ENCODE measurements at regions not wholly inside any gene's neighbourhood (a gene's known extent, or its start where the extent isn't known, plus 50 kb on each side); places are given as distances from the start of the nearest gene placed in this dataset.
A peak's percentile ranks its signal among the peaks of the same experiment; 100 is the strongest.

DNA sequence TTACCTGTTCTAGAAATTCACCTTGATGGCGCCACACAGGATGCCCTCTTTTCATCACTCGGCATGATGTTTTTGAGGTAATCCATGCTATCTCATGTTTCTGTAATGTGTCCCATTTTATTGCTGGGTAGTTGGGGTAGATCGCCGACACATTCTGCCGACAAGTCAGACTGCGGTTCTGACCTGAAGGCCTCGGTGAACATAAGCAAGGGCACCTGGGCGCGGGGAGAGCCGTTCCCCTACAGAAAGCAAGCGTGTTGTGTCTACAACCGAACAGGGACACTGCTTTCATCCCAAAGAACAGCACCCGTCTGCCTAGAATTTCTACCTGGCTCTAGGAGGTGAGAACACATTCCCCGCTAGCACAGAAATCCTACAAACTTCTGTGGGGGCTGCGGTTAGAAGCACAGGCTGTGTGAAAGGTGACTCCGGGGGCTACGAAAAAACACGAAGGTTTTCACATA is 149.2 kb downstream of the PPIAL4G start:
- ChIA-PET CTCF (no interaction called here), POLR2A (ENCODE audit: unreplicated experiment) (no interaction called here)
- intact Hi-C loops (cut with micrococcal nuclease) (no loop called here), dilution Hi-C loops (cut with HindIII; ENCODE audit: low sequenced_read_pairs, unreplicated experiment) (no loop called here), in situ Hi-C loops (cut with MboI; ENCODE audit: low sequenced_read_pairs) (no loop called here)
- H4K5ac ChIP-seq (ENCODE audit: low read depth, low read length) = no peak overlapping the region
- no peak overlapping the region for H3K18ac ChIP-seq (ENCODE audit: low read depth, low read length)
- H3K56ac ChIP-seq (ENCODE audit: extremely low read depth, insufficient read depth, low read length) = no peak overlapping the region
- no peaks in the 10 kb centered on the region for H4K20me1 ChIP-seq (ENCODE audit: insufficient read depth, low read length)
- H3K9ac ChIP-seq (ENCODE audit: low read depth, low read length) = peak overlapping the region; percentile 44; the same call in 1 of the 2 replicates
- H3K4ac ChIP-seq (ENCODE audit: low read depth, low read length) = no peak overlapping the region
- no peak overlapping the region for H2AK9ac ChIP-seq (replicated peaks; ENCODE audit: low read depth, low read length, poor library complexity)
- H2AFZ ChIP-seq (replicated peaks; ENCODE audit: low read length, poor library complexity) = peak overlapping the region; percentile 97
- DNase-seq = no peak
- H4K91ac ChIP-seq (ENCODE audit: insufficient read depth, low read depth, low read length) = no peak overlapping the region
- H3K36me3 ChIP-seq (ENCODE audit: control insufficient read depth, insufficient read depth, low read length) = no peaks in the 10 kb centered on the region
- BruUV-seq (replicated peaks) = no TSS peak
- no peak overlapping the region for H3K27ac ChIP-seq (ENCODE audit: insufficient read depth, low read length)
- no peak overlapping the region for H3K14ac ChIP-seq (replicated peaks; ENCODE audit: low read depth, low read length)
- TF ChIP-seq ELK1 (IDR thresholded peaks at IDR 0.05; ENCODE audit: borderline replicate concordance, low read depth, low read length) = no peak
- TF ChIP-seq, protein P1, sequence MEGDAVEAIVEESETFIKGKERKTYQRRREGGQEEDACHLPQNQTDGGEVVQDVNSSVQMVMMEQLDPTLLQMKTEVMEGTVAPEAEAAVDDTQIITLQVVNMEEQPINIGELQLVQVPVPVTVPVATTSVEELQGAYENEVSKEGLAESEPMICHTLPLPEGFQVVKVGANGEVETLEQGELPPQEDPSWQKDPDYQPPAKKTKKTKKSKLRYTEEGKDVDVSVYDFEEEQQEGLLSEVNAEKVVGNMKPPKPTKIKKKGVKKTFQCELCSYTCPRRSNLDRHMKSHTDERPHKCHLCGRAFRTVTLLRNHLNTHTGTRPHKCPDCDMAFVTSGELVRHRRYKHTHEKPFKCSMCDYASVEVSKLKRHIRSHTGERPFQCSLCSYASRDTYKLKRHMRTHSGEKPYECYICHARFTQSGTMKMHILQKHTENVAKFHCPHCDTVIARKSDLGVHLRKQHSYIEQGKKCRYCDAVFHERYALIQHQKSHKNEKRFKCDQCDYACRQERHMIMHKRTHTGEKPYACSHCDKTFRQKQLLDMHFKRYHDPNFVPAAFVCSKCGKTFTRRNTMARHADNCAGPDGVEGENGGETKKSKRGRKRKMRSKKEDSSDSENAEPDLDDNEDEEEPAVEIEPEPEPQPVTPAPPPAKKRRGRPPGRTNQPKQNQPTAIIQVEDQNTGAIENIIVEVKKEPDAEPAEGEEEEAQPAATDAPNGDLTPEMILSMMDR (conservative IDR thresholded peaks at IDR 0.05; ENCODE audit: low read depth, low read length) = no peak
- no peak for TF ChIP-seq POLR2A (IDR thresholded peaks at IDR 0.05; ENCODE audit: low read depth, low read length)
- TF ChIP-seq BHLHE40 (IDR thresholded peaks at IDR 0.05; ENCODE audit: low read depth, low read length) = no peak
- TF ChIP-seq MAFK (IDR thresholded peaks at IDR 0.05; ENCODE audit: low read depth, low read length) = no peak
- TF ChIP-seq NFE2L2 (IDR thresholded peaks at IDR 0.05; ENCODE audit: low read depth, low read length) = no peak
- no peak for TF ChIP-seq MXI1 (IDR thresholded peaks at IDR 0.05; ENCODE audit: borderline replicate concordance, low read depth, low read length)
- no peak for TF ChIP-seq MAZ (IDR thresholded peaks at IDR 0.05; ENCODE audit: borderline replicate concordance, low read depth, low read length)
- no peak for TF ChIP-seq RCOR1 (IDR thresholded peaks at IDR 0.05; ENCODE audit: insufficient replicate concordance, low read length)
- TF ChIP-seq CHD1 (IDR thresholded peaks at IDR 0.05; ENCODE audit: low read depth, low read length) = no peak
- TF ChIP-seq CEBPB (IDR thresholded peaks at IDR 0.05; ENCODE audit: low read depth, low read length) = no peak
- TF ChIP-seq SMC3 (IDR thresholded peaks at IDR 0.05; ENCODE audit: low read depth, low read length) = no peak
- TF ChIP-seq, protein P2, sequence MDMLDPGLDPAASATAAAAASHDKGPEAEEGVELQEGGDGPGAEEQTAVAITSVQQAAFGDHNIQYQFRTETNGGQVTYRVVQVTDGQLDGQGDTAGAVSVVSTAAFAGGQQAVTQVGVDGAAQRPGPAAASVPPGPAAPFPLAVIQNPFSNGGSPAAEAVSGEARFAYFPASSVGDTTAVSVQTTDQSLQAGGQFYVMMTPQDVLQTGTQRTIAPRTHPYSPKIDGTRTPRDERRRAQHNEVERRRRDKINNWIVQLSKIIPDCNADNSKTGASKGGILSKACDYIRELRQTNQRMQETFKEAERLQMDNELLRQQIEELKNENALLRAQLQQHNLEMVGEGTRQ (IDR thresholded peaks at IDR 0.05; ENCODE audit: low read depth, low read length) = no peak
- TF ChIP-seq RFX5 (IDR thresholded peaks at IDR 0.05; ENCODE audit: low read depth, low read length) = no peak
- TF ChIP-seq FOS (IDR thresholded peaks at IDR 0.05; ENCODE audit: low read depth, low read length) = no peak
- no peak for TF ChIP-seq RAD21 (IDR thresholded peaks at IDR 0.05; ENCODE audit: low read length)
- no peak overlapping the region for H2BK120ac ChIP-seq (ENCODE audit: low read depth, low read length)
- H3K4me2 ChIP-seq (ENCODE audit: low read depth, low read length) = peak overlapping the region; percentile 90
- H2BK15ac ChIP-seq (ENCODE audit: low read depth, low read length) = no peak overlapping the region
- no peak overlapping the region for H2BK20ac ChIP-seq (ENCODE audit: low read depth, low read length)
- no peaks in the 10 kb centered on the region for H3K79me1 ChIP-seq (ENCODE audit: low read depth in 1 of 2, low read length in 2 of 2)
- H3K9me1 ChIP-seq (ENCODE audit: insufficient read depth, low read length) = no peaks in the 10 kb centered on the region
- WGBS, 2 experiments (ENCODE audit: extremely low coverage in 2 of 2, insufficient read length in 1 of 2) = 4% methylated on average over 3 of the region's 18 CpGs; no CpG with 5 or more reads in 1 of the 2 experiments
- no peaks in the 10 kb centered on the region for H3K4me1 ChIP-seq (ENCODE audit: control insufficient read depth, insufficient read depth, low read length)
- ATAC-seq (ENCODE audit: low read depth) = no peak
- H3K23ac ChIP-seq (ENCODE audit: low read depth, low read length) = no peak overlapping the region
- no peak overlapping the region for H4K8ac ChIP-seq (ENCODE audit: low read depth in 2 of 2, low read length in 2 of 2)
- peaks cover 25% of the 10 kb centered on the region for H3K27me3 ChIP-seq (ENCODE audit: control insufficient read depth, insufficient read depth, low read length)
- H3K4me3 ChIP-seq (ENCODE audit: insufficient read depth, low read depth, low read length) = peak overlapping the region; percentile 49
- no peak overlapping the region for H2BK5ac ChIP-seq (ENCODE audit: low read depth, low read length, poor library complexity, severe bottlenecking)
- H3K9me3 ChIP-seq (ENCODE audit: control insufficient read depth, insufficient read depth, low read length) = peaks cover 7% of the 10 kb centered on the region; the same call in 1 of the 2 replicates
- no peak overlapping the region for H2AK5ac ChIP-seq (ENCODE audit: low read depth, low read length)

All from IMR-90 (cell line).